GM18502 (cell line): ENCODE measurements at regions not wholly inside any gene's neighbourhood (a gene's known extent, or its start where the extent isn't known, plus 50 kb on each side); places are given as distances from the start of the nearest gene placed in this dataset.

Experiments
- ATAC-seq: cut with Tn5 transposase; IDR thresholded peaks from one replicate; pipeline ENCODE4 v1.9.1; 2021; ENCODE audit warnings: mild to moderate bottlenecking; ENCODE audit not compliant: unreplicated experiment, poor library complexity

DNA sequence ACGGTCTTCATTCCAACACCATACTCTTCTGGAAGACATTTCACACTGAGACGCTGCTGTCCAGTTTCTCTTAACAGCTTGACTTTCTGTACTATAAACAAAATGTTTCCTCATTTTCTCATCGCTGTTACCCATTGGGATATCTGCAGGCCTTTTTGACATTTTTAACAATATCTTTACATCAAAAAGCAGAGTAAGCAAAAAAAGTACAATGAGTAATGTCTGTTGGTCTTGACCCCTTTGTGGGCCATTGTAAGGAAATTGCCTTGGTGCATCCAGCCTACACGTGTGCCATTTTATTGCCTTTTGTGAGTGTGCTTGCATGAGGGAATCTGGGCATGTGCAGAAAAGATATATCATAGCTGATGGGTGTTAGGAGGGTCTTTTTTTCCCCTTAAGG, 129.1 kb upstream of the MANEA start:
- no peak for ATAC-seq

DNA sequence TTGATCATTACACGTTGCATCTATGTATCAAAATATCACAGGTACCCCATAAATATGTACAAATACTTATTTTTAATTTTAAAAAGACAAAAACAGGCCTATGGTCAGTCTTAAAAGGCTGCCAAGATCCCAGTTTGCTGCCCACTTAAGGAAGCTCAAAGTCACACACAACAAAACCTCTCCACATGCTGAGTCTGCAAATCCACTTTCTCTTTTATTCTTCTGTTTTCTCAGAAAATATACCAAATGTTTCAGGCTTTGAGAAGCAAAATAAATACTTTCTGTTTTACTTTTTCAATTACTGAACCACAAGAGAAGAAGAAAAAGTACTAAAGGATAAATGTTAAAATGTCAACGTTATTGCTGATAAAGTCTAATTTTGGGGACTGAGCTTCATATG, 107.8 kb upstream of the MANEA start:
- no peak for ATAC-seq

DNA sequence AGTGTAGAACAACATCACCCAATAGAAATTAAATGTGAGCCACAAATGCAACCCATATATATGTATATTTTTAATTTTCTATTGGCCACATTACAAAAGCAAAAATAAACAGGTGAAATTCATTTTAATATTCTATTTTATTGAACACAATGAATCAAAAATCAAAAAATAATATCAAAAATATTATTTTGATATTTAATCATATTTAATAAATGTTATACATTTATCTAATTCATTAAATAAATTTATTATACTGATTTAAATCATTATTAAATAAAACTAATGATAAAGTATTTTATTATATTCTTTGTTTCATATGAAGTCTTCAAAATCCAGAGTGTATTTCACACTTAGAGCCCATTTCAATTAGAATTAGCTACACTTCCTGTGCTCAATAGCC, 98.4 kb upstream of the MANEA start:
- ATAC-seq, result no peak

DNA sequence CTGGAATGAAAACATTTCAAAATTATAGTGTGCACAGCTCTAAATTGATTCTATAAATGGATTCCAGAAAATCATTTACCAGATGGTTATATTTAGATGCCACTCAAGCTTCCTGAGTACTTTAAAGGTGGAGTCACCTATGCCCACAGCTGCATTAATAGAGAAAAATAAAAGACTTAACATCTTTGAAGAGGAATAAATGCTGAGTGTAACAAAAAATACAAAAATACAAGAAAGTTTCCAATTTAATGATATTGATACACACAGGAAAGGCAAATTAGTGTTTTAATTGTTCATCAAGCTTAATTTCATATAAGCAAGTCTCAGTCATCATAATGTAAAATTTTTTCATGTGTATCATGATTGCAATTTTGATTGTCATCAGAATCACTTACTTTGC, 89.5 kb upstream of the MANEA start:
- no peak for ATAC-seq

DNA sequence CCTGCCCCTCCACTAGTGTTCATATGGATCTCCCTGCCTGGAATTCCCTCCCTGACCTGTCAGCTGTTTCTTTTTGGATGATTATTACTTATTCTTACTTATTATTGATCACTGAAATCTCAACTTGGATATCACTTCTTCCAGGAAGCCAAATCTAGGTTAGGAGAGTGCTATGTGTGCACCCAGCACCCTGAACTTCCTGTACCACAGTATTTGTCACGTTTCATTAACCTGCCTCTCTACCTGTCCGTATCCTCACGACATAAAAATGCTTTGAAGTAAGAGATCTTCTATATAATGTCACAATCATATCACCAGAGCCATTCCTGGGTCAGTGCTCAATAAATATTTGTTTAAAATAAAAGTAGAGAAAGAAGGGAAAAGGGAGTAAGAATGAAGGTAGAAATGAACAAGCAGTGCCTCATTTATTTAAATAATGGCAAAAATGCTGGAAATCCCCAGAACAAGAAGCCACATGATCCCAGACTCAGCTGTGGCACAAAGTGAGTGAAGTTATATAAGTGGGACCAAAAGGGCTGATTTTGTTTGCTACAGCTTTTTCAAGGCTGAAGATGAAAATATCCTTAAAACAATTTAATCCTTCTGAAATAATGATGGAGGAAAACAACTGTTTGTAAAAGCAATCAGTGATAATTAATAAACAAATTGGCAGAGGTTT, 88.0 kb upstream of the MANEA start:
- ATAC-seq, result no peak

DNA sequence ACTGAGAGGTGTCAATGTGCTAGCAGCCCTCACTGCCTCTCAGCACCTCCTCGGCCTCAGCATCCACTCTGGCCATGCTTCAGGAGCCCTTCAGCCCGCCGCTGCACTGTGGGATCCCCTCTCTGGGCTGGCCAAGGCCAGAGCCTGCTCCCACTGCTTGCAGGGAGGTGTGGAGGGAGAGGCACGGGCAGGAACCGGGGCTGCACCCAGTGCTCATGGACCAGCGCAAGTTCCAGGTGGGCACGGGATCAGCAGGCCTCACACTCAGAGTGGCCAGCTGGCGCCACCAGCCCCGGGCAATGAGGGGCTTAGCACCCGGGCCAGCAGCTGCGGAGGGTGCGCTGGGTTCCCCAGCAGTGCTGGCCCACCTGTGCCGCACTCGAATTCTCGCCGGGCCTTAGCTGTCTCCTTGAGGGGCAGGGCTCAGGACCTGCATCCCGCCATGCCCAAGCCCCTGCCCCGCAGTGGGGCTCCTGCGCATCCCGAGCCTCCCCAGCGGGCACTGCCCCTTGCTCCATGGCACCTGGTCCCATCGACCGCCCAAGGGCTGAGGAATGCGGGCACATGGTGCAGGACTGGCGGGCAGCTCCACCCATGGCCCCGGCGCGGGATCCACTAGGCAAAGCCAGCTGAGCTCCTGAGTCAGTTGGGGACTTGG, 80.4 kb upstream of the MANEA start:
- ATAC-seq, result no peak

DNA sequence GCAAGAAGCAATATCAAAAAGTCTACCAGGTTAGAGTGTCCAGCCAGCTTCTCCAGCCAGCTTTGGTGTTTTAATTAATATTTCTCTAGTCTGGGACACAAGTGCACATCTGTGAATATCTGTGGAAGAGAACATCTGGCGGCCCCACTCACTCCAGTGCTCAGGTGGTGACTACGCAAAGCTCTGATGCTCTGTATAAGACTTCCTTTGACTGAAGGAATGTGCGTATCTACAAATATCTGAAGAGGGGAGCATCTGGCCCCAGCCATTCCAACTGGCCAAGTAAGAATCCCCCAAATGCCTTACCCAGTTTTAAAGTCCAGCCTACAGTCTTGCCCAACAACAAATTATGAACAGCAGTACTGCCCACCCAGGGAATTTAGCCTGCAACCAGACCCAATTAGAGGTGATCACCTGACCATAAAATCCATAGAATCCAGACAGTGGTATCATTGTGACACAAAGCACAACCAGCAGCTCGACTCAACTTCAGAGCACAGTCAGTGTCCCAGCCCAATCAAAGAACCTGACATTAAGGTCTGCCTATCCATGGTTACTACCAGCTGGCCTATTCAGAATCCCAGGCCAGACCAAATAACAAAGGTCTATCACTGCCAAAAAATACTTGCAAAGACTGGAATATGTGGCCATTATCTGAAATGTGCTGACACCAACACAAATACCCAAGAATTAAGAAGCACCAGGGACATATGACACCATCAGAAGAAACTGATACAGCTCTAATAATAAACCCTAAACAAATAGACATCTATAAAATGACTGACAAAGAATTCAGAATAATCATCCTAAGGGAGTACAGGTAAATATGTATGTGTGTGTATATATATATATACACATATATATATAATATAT, 76.1 kb upstream of the MANEA start:
- ATAC-seq, result no peak

DNA sequence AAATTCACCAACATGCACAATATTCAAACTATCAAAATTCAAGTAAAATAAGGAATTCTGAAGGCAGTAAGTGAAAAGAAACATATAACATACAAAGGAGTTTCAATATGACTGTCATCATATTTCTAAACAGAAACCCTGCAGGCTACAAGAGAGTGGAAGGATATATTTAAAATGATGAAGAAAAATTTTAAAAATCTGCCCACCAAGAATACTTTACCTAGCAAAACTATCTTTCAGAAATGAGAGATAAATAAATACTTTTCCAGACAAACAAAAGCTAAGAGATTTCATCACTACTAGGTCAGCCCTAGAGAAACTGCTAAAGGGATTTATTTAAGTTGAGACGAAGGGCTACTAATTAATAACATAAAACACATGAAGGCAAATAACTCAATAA, 73.8 kb upstream of the MANEA start:
- no peak for ATAC-seq

DNA sequence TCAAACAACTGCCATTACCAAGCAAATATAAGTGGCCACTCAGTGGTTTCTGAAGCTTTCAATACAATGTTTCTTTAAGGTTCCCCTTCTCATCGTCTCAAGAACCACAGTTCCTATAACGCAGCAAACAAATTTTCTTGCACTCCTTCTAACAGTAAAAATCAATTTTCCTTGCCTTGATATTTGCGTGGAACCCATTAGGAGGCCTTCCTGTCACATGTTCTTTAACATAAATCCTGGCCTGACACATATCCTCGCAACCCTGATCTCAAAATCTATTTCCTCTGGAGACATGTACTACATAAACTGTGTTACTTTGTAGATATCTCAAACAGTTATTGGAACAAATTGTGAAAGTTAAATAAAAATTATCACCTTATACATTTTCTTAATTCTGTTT, 65.9 kb upstream of the MANEA start:
- no peak for ATAC-seq

DNA sequence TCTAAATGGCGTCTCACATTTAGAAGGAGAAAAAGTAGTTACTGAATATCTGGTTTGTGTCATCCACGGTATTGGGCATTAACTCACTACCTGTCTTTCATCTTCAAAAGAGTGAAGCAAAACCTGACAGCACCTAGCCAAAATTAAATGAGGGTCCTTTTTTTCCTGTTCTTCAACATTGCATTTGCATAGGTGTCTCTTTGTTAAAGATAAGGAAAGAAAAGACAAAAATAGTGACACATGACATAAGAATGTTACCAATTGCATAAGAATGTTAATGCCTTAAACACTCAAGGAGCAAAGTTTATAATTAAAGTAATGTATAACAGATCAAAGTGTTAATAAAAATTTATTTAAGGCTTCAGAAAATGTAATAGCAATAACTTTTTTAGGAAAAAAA, 61.4 kb upstream of the MANEA start:
- no peak for ATAC-seq

DNA sequence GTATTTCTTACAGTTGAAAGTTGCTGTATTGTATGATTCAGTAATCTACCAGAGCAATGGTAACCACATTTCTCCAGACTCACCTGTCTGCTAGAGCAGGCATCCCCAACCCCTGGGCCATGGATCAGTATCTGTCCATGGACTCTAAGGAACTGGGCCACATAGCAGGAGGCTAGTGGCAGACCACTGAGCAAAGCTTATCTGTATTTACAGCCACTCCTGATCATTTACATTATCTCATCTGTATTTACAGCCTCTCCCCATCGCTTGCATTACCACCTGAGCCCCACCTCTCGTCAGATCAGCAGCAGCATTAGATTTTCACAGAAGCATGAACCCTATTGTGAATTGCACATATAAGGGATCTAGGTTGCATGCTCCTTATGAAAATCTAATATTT, 60.3 kb upstream of the MANEA start:
- no peak for ATAC-seq

DNA sequence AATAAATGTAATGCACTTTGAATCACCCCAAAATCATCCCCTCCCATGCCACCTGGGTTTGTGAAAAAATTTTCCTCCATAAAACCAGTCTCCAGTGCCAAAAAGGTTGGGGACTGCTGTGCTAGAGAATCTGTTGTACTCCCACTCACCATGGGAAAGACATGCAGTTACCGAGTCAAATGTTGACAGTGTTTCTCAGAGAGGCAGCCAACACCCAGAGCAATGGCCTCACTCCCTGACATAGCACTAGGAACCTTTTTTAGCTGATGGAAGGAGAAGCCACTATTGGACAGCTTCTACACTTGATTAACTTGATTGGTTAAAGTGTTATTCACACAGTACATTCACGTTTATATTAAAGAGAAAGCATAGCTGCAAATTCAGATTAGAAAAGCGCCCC, 59.8 kb upstream of the MANEA start:
- ATAC-seq, result no peak

DNA sequence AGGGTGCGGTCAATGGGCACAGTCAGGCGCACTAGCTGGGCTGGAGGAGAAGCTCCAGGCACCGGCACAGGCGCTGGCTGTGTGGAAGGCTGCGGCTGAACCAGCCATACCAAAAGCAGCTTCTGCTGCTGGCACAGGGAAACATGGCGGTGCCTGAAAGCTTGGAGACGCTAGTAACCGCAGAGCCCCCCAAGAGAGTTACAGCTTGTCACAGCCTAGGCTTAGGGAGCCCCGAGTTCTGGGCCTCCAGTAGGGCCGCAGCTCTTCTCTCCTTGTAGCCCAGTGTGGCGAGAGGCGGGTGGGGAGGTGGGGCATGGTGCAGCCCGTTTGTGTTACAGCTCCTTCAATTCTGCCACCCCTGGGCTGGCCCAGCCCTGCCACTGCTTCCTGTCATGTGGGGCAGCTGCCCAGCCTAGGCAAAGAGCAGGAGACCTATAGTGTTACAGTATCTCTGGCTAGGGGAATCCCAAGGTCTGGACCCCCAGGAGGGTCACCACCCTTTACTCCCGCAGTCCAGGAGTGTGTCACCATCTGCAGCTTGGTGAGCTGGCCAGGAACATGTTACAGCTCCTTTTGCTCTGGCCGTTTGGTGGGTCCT, 58.6 kb upstream of the MANEA start:
- no peak for ATAC-seq

DNA sequence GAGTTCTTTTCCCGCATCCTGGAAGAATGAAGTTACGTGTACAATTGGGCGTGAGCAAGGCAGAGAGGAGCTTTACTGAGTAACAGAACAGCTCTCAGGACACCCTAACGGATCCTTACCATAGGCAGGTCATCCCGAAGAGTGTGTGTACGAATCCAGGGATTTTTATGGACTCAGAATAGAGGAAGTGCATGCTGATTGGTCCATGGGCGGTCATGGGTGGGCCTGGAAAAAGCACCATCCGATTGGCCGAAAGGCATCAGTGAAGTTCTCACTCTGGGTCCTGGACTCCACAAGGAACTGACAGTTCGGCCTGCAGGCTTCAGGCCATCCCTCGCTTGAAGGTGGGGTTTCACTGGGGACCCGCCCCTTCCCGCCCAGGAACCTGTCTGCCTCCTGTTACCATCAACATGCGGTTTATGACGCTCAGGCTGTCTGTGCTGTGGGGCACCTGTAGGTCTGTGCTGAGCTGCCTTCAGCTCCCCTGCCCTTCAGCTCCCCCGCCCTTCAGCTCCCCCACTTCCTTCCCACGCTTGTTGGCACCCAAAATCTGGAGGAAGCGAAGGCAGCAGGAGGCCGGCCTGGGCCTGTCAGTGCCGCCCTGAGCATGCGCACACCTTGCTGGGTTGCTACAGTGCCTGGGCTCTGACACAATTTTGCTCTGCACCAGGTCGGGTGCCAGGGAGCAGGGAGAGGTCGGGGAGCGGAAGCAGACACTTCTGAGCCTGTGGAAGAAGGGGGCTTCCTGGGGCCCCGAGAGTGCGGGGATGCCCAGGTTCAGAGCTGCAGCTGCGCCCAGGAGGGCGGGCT, 57.9 kb upstream of the MANEA start:
- no peak for ATAC-seq

DNA sequence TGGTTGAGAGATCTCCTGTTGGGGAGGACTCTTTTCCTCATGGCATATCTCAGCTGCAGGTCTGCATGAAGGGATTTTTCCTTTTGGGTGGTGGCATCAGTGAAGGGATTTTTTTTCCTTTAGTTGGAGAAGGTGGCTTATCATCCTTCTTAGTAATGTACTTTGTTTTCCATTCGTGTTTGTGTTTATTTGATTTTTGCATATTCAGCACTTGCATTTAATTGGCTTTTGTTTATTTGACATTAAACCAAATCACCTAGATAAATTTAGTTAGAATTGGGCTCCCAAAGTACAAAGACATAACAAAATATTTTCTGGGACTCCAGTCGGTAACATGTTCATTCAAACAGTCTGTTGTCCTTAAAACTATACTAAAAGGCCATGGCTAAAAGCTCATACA, 56.2 kb upstream of the MANEA start:
- ATAC-seq, result no peak
